GM18499 (cell line): ENCODE measurements at regions not wholly inside any gene's neighbourhood (a gene's known extent, or its start where the extent isn't known, plus 50 kb on each side); places are given as distances from the start of the nearest gene placed in this dataset.
"Not testable (repeated sequence)": the region's sequence is repeated elsewhere in the genome, so short reads cannot be mapped to it uniquely, and the experiment has no call there.

Source experiments
- ATAC-seq: cut with Tn5 transposase; IDR thresholded peaks from one replicate; pipeline ENCODE4 v1.9.1; 2021; ENCODE audit warnings: moderate number of reproducible peaks; ENCODE audit not compliant: insufficient read depth, unreplicated experiment

GRCh38 chr1:143905214-143906179 is 66.3 kb downstream of the FAM72C start:
- ATAC-seq = not testable (repeated sequence)

- not testable (repeated sequence) for ATAC-seq
Observed at GRCh38 chr1:143904622-143904979, 67.2 kb downstream of the FAM72C start.

- not testable (repeated sequence) for ATAC-seq
Observed at GRCh38 chr1:143903899-143904621, 67.7 kb downstream of the FAM72C start.

- ATAC-seq = not testable (repeated sequence)
Observed at GRCh38 chr1:143896377-143896776, 75.4 kb downstream of the FAM72C start.

GRCh38 chr1:143884932-143885574 is 86.7 kb downstream of the FAM72C start:
- not testable (repeated sequence) for ATAC-seq

GRCh38 chr1:143884532-143884931 is 87.3 kb downstream of the FAM72C start:
- ATAC-seq = not testable (repeated sequence)

- ATAC-seq = not testable (repeated sequence)
Observed at GRCh38 chr1:143879757-143880536, 91.8 kb downstream of the FAM72C start.

- ATAC-seq = not testable (repeated sequence)
Observed at GRCh38 chr1:143875947-143876346, 95.8 kb downstream of the FAM72C start.

- ATAC-seq = not testable (repeated sequence)
Observed at GRCh38 chr1:143874625-143875024, 97.2 kb downstream of the FAM72C start.

- ATAC-seq = not testable (repeated sequence)
Observed at GRCh38 chr1:143873650-143874049, 98.1 kb downstream of the FAM72C start.

- not testable (repeated sequence) for ATAC-seq
Observed at GRCh38 chr1:143870388-143870787, 101.4 kb downstream of the FAM72C start.

- not testable (repeated sequence) for ATAC-seq
Observed at GRCh38 chr1:143867590-143868220, 104.1 kb downstream of the FAM72C start.

GRCh38 chr1:143863901-143864520 is 107.8 kb downstream of the FAM72C start:
- peak; percentile 95 for ATAC-seq

GRCh38 chr1:143862722-143863121 is 109.1 kb downstream of the FAM72C start:
- not testable (repeated sequence) for ATAC-seq

GRCh38 chr1:143861306-143861705 is 110.5 kb downstream of the FAM72C start:
- ATAC-seq = not testable (repeated sequence)

GRCh38 chr1:143855867-143856266 is 115.9 kb downstream of the FAM72C start:
- not testable (repeated sequence) for ATAC-seq

GRCh38 chr1:143854069-143854468 is 117.7 kb downstream of the FAM72C start:
- ATAC-seq = not testable (repeated sequence)

- not testable (repeated sequence) for ATAC-seq
Observed at GRCh38 chr1:143850637-143851036, 121.1 kb downstream of the FAM72C start.

- ATAC-seq = not testable (repeated sequence)
Observed at GRCh38 chr1:143848859-143849258, 122.9 kb downstream of the FAM72C start.
